ENCODE measurements at regions not wholly inside any gene's neighbourhood (a gene's known extent, or its start where the extent isn't known, plus 50 kb on each side); places are given as distances from the start of the nearest gene placed in this dataset.
"Not testable (repeated sequence)": the region's sequence is repeated elsewhere in the genome, so short reads cannot be mapped to it uniquely, and the experiment has no call there.

DNA sequence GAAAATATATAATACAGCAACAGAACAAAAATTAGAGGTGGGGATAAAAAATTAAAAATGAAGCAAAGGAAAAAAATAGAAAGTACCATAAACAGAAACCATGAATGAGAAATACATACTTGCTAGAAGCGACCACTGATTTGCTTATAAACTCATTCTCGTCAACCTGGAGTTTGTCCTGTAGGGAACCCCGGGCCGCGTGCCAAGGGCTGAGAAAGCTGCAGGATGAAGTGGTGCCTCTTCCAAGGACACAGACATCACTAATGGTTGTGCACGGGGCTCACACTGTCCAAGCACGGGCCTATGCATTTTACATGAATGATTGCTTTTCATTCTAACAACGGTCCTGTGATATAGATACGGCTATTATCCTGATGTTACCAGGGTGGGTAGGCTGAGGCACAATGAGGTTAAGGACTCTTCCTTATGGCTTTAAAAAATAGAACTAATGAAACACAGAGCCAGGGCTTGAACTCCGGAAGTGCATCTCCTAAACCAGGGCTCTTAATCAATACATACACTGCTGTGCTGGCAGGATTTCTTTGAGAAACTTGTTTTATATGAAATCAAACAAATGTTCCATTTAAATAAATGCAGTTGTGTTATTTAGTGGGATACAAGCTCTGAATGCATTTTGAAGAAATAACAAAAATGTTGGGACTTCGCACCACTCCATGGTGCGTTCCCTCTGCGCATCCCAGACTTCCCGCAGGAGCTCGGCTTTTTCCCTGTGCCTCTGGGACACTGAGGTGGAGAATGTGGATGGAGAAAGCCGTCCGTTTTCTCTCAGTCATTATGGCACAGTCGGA is 113.9 kb upstream of the PHACTR3 start:
- TF ChIP-seq CTCF, POLR2A (IDR thresholded peaks at IDR 0.05): not testable (repeated sequence)

All from vagina (tissue), 2 donors.